HG03442 (cell line): ENCODE measurements at regions not wholly inside any gene's neighbourhood (a gene's known extent, or its start where the extent isn't known, plus 50 kb on each side); places are given as distances from the start of the nearest gene placed in this dataset.
"Not testable (repeated sequence)": the region's sequence is repeated elsewhere in the genome, so short reads cannot be mapped to it uniquely, and the experiment has no call there.

Experiments
- ATAC-seq: cut with Tn5 transposase; IDR thresholded peaks from one replicate; pipeline ENCODE4 v1.9.1; 2021; ENCODE audit warnings: mild to moderate bottlenecking, moderate library complexity; ENCODE audit not compliant: unreplicated experiment

DNA sequence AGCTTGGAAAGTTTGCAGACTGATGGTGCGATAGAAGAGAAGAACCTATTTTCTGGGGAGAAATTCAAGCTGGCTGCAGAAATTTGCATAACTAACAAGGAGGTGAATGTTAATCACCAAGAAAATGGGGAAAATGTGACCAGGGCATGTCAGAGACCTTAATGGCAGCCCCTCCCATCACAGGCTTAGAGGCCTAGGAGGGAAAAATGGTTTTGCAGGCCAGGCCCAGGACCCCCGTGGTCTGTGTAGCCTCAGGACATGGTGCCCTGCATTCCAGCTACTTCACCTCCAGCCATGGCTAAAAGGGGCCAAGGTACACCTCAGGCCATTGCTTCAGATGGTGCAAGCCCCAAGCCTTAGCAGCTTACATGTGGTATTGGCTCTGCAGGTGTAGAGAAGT is 207.1 kb upstream of the CXorf66 start:
- ATAC-seq = no peak

DNA sequence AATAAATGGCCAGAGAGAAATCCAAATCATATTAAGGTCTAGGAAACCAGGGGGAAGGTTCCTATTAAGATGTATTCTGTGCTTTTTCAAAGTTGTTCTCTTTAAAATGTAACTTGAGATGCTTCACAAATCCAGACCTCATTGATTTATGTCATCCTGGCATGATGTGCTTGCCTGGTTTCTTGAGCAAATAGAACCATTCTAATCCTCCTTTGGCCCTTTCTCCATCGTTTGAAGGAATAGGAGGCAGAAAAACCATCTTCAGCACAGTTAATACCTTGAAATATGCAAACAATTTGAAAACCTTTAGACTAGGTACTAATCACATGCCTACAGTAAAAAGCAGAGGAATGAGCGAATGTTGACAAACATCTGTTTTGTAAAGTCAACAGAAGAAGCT is 202.2 kb upstream of the CXorf66 start:
- no peak for ATAC-seq

DNA sequence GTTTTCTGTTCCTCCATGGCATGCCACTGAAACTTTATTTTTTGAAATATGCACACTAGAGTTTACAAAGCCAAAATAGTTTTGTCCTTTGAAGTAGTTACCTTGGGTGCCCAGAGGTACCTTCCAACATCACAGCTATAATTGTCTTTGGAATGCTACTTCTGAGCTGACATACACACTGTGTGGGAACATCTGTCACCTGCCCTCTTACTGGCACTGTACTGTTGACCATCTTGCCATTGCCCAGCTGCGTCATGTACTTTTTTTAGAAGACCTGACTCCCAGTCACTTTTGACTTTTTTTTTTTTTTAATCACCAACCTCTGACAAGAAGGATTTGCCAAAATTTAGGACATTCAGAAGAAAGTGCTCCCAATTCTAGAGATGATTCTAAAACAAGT is 200.5 kb upstream of the CXorf66 start:
- no peak for ATAC-seq

DNA sequence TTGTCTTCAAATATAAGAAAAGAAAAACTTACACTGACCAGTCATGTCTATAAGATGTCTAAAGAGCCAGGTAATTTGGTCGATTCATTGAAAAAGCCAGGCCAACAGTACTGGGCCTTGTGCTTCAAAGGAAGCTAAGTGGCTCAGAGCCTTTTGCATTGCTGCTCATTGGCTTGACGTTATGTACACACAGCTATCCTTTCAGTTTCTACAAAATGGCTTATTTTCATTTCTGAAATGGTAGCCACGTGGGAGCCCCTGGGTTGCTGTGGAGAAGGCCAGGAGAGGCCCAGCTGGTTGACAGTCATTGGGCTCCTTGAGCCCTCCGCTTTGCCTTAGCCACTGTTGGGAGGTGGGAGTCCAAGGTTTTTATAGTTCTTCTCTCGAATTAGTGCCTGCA is 199.1 kb upstream of the CXorf66 start:
- ATAC-seq = no peak

DNA sequence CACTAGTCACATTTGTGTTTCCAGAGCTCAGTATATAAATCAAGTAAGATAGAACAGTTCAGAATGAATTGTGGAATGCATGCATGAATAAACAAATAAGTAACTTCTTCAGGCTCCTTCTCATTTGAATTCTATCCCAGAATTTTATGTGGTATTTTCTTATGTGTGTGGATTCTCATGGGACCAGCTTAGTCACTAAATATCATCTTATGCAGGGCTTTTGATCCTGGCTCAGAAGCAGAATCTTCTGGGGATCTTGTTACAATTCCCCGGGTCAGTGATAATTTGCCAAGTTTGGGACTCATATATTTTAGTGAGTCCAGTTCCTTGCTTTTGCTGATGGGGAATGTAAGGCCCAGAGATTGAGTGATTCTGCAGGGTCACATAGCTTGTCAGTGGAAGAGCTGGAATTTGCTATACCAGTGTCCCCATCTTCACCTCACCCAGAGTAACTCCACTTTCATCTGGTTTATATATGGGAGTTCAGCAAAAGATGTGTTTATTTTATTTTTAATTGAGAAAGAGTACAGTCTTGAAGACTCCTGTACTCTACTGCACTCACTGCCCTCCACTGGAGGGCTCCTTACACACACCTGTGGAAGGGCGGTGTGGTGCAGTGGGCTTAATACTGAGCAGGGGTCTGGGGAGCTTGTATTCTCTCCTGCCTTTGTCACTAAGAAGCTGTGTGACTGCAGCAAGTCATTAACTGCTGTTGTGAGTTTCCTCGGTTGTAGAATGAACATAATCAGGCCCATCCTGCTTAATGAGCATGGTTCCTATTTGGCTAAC is 198.2 kb upstream of the CXorf66 start:
- ATAC-seq = no peak

DNA sequence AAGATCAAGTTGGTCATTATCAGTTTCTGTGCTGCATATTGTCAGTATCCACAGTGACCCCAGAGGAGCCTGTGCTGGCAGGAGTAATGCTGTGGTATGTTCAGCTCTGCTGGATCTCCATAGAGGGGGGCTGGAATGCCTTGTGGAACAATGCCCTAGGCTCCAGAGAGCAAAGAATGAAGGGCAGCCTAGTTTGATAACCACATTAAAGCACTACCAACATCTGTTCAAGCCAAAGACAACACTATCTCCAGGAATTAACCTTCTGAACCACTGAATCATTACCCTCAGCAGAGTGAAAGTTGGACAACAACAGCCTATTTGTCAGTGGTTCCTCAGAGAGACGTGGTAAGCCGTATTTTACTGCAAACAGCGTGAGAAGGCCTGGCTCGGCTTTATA is 192.3 kb upstream of the CXorf66 start:
- ATAC-seq = no peak

DNA sequence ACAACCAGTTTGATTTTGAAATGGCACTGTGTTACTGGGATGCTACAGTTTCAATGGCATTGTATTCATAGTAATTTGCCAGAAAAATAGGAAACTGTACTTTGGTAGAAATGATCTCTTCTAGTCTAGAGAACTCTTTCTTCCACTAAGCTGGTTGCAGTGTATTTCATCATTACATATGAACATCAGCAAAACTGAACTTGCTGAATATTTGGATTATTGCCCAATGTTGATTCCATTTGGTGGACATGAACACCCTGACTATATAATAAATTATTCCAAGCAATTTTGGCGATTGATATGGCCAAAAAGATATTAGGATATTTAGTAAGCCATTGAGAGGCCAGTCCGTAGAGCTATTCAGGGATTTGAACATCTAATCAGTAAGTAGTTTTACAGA is 191.8 kb upstream of the CXorf66 start:
- no peak for ATAC-seq

DNA sequence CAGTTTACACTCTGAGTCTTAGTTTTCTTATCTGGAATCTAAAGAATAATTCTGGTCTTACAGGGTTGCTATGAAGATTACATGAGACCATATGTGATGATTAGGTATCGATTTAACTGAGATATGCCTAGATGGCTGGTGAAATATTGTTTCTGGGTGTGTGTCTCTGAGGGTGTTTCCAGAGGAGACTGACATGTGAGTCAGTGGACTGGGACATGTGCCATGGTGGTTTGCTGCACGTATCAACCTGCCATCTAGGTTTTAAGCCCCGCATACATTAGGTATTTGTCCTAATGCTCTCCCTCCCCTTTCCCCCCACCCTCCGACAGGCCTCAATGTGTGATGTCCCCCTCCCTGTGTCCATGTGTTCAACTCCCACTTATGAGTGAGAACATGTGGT is 186.0 kb upstream of the CXorf66 start:
- no peak for ATAC-seq

DNA sequence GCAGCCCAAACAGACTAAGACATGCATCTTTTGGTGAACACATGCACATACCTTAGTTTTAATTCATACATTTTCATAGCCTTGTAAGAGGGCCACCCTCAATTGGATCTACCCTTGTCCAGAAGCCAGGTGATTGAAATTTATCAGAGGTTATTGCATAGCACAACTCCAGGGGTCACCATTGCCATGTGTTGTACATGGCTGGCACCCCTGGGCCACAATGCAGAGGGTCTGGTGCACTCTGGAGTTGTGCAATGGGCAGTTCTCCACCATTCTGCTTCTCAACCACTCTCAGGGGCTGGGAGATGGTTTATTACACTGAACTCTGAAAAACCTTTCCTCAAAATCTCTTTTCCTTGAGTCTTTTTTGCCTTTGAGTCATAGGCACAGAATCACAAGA is 184.4 kb upstream of the CXorf66 start:
- no peak for ATAC-seq

DNA sequence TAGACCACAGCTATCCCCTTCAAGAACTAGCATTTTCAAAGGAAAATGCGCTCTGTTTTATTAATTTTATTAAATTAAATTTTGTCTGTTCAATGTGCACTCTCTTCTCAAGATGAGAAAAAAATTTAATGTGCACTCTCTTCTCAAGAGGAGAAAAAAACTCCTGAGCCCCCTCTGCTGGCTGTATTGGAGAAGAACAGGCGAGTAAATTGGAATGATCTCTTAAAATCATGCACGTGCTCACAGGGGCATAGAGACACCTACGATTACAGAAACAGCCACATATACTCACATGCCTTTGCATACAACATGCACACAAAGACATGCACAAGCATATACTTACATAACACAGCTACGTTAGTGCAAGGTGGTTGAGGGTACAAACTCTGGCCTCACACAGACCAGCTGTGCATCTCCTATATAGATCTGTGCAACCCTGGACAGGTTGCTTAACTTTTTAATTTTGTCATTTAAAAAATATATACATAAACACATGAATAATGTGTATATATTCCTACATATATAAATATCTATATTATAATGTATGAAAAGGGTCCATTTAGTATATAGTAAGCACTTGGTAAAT is 176.2 kb upstream of the CXorf66 start:
- peak; percentile 54 for ATAC-seq

DNA sequence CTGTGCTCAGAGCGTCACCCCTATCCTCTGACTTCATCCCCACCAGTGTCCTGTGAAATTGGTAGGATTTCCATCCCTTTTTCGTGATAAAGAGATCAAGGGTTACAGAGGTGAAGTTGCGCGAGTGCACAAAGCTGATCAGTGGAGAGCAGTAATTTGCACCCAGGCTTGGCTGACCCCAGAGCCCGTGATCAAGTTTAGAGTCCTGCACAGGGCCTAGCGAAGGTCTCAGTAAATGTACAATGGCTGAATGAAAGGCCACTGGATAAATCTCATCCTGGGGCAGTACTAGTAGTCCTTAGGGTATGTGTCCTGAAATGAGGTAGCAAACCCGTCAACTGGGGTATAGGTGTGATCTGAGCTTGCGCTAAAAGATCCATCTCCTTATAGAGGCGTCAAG is 173.2 kb upstream of the CXorf66 start:
- not testable (repeated sequence) for ATAC-seq

DNA sequence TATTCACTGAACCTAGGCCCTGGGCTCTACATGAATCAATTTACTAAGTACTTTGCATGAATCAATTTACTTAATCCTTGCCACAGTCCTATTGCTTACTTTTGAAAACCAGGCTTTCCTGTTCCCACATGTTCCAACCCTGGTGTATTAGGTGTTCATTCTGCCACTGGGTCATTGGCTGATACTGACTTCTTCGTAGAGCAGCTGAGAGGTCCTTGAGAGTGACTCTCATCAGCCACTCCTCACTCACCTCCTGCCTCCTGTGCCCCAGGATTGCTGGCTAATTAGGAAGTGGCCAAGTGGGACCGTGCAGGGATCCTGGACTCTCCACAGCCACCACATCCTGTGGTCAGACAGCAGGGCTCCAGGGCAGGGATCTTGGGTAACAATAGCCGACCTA is 172.7 kb upstream of the CXorf66 start:
- not testable (repeated sequence) for ATAC-seq

DNA sequence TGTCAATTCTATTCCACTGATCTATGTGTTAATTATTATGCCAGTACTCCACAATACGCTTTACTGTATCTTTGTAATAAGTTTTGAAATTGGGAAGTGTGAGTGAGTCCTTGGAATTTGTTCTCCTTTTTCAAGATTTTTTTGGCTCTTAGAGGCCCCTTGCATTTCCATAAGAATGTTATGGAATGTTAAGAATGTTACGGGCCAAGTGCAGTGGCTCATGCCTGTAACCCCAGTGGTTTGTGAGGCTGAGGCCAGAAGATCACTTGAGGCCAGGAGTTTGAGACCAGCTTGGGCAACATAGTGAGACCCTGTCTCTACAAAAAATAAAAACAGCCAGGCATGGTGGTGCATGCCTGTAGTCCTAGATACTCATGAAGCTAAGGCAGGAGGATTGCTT is 167.6 kb upstream of the CXorf66 start:
- no peak for ATAC-seq

DNA sequence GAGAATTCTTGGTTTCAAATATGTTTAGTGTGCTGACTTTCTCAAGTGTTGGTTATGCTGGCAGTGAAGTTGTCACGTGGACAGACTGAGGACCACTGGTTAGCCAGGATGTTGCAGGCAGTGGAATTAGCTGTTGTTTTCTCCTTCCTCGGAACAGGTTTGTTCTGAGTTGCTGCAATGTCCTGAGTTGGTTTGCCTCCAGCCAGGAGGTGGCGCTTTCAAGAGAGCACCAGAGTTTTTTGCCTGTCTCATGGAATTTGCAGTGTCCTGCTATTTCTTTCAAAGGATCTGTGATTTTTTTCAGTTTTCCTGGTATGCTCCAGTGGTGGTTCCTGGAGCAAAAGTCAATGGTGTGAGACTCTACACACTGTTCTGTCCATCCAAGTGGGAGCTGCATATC is 158.1 kb upstream of the CXorf66 start:
- ATAC-seq = no peak

DNA sequence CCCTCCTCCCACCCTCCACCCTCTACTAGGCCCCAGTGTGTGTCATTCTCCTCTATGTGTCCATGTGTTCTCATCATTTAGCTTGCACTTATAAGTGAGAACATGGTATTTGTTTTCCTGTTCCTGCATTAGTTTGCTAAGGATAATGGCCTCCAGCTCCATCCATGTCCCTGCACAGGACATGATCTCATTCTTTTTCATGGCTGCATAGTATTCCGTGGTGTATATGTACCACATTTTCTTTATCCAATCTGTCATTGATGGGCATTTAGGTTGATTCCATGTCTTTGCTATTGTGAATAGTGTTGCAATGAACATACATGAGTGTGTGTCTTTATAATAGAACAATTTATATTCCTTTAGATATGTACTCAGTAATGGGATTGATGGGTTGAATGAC is 148.7 kb upstream of the CXorf66 start:
- not testable (repeated sequence) for ATAC-seq

DNA sequence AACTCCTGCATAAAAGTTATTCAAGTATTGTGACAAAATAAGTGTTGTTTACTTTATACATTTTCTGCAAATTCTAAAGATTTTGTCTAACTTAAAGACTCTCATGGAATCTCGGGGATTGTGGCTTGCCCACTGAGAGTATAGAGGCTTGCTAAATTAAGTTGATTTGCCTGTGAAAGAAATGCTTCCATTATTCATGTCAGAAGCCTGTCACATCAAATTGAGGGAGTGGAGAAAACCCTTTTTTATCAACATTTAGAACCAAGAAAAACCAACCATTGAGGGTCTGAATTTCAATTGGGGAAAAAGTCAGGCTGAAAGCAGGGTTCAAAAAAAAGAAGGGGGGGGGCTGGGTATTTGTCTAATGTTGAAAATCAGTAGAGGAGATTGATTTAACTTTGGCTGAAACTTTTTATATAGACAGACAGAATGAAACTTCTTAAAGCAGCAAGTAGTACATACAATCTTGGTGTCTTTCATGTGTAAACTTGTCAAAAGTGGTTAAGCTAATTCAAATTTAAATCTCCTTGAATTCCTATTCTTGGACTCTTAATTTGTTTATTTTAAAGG is 144.8 kb upstream of the CXorf66 start:
- no peak for ATAC-seq

DNA sequence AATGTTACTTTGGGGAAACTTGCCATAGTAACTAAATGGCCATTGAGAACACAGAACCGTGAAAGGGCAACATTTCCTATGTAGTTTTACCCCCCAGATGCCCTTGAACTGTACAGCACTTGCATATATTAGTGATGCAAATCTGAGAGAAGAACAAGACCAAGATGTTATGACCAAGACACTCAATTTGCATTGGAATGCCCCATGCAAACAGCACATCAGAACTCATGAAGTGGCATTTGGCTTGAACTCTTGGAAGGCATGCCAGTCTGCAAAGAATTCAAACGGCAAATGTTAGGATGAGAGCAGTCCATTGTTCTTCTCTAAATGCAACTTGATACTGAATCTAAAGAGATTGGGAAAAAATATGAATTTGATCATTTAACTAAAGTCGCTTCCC is 139.4 kb upstream of the CXorf66 start:
- ATAC-seq = no peak

DNA sequence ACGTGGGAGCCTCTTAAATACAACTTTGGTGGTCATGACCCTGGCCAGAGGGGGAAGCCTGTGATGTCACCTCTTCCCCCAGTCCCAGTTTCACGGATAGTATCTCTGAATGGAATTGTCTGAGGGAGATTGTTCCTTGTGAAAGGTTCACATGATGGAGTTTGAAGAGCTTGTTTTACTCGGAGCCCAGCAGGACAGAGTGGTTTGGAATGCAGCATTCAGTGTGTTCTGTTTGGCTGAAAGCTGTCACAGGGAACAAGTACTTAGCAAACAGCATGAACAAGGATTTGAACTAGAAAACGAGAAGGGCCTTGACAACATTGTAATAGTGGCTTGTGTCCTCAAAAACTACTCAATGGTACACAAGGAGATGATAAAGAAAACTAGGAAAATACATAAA is 133.9 kb upstream of the CXorf66 start:
- no peak for ATAC-seq

DNA sequence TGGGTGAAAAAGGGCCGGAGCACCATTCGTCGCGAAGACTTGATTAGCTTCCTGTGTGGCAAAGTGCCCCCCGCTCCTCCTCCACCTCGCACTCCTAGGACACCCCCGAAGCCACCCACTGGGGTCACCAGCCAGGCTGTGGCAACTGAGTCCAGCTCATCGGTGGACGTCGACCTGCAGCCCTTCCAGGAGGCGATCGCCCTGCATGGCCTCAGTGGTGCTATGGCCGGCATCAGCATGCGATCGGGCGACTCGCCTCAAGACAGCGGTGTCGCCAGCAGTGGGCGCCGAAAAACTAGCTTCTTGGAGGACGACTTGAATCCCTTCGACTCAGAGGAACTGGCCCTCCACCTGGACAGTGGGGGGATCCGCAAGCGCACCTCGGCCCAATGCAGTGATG is 126.8 kb upstream of the CXorf66 start:
- ATAC-seq = no peak

DNA sequence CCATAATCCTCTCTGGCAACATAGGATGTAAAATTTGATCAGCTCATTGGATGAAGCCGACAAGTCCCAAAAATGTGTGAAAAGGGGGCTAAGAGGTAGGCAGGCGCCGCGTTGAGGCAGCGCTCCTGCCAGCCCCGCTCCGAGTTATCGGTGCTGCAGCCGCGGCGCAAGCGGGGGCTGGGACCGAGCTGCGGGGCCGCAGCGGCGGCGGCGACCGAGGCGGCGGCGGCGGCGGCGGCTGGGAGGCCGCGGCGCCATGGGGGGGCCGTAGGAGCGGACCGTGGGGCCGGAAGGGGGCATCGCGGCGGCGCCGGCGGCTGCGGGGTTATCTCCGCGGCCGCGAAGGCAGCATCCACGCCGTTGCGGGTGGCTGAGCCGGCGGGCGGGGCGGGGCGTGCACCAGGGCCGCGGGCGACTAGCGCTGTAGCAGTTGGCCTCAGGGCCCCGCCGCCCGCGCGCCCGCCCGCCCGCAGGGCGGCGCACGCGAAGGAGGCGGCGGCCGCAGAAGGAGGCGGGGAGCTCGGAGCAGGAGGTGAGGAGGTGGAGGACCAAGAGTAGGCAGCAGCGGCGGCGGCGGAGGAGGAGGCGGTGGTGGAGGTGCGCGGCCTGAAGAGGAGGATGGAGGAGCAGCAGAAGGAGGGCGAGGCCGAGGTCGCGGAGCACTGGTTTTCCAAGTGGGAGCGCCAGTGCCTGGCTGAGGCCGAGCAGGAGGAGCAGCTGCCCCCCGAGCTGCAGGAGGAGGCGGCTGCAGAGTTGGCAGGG is 126.0 kb upstream of the CXorf66 start:
- ATAC-seq = peak; percentile 80

DNA sequence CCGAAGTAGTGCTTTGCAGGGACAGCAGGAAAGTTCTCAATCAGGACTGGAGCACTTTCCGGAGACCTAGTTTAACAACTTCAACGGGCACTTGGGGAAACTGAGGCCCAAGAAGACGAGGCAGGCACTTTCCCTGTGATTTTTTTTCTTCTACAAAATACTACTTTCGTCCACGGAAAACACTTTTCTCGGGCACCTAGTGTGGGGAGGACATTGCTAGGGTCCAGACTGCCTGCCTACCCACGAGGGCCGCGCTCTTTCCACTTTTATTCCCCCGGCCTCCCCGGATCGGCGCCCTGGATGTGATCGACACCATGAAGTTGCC is 125.4 kb upstream of the CXorf66 start:
- ATAC-seq = no peak

DNA sequence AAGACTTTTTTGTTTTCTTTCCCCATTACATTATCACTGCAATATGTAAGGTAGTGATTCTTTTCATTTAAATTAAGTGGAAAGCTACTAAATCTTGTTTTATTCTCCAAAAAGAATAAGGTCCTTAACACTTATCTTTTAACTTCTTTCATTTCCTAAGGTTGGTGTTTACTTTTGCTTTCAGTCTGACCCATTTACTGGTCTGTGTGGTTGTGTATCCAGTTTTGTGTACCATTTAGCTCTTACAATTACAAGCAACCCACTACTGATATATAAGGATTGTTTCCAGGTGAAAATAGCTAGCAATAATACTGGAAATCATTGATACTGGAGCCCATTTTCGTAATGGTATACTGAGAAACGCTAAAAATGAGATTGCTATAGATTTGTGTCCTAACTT is 123.1 kb upstream of the CXorf66 start:
- no peak for ATAC-seq
